GM19328 (cell line): ENCODE measurements at regions not wholly inside any gene's neighbourhood (a gene's known extent, or its start where the extent isn't known, plus 50 kb on each side); places are given as distances from the start of the nearest gene placed in this dataset.
A peak's percentile ranks its signal among the peaks of the same experiment; 100 is the strongest.

Experiments used
- ATAC-seq: cut with Tn5 transposase; IDR thresholded peaks from one replicate; pipeline ENCODE4 v1.9.1; 2021; ENCODE audit warnings: mild to moderate bottlenecking, moderate library complexity; ENCODE audit not compliant: unreplicated experiment

DNA sequence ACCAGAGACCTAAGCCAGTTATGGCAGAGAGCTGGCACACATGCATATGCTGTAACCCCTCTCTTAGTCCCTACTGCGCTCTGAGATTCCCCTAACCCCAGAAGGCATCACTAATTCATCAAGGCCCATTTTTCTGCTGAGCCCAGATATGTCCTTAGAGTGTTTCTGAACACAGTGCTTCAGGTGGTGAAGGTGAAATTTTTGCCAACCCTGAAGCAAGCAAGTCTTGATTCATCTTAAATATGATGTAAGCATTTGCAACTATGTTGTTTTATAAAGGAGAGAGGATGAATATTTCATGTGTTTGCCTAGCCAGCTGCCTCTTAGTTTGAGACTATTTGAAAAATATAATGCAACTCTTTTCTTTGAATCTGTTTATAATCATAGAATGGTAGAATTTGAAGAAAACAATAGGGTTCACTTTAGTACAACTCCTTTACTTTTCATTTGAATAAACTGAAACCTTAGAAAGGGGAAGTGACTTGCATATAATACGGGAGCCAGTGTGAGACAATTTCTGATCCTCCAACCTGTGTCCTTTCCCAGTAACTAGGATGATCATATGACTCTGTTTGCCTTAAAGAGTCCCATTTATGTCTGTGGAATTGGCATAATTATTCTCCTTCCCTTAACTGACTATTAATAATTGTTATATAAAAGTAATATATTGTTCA, 194.3 kb upstream of the MTNR1B start:
- ATAC-seq = peak; percentile 62

DNA sequence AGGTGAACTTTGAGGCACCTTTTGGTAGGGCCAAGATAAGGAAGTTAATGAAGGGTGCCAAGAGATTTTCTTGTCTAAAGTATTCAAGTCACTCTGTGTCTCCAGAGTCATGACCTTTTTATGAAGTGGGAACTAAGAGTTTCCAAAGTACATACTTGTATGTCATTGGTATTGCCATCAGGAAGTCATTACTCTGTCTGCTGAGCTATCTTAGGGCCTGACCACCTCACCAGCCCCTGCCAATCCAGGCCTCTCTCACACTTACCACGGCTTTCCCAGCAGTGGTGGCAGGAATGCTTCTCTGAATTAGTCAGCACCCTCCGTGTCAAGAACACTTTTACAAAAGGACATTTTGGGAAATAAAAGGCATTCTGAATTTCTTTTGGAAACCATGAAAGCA, 192.8 kb upstream of the MTNR1B start:
- no peak for ATAC-seq

DNA sequence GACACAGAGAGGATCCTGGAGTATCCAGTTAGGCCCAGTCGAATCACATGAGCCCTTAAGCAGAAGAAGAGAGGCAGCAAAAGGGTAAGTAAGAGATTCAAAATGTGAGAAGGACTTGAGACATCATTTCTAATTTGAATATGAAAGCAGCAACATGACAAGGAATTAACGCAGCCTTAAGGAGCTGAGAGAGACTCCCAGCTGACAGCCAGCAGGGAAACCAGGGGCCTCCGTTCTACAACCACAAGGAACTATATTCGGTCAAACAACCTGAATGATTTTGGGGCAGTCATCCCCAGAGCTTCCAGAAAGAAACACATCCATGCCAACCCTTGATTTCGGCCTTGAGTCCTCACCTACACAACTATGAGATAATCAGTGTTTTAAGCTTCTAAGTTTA, 189.7 kb upstream of the MTNR1B start:
- no peak for ATAC-seq

DNA sequence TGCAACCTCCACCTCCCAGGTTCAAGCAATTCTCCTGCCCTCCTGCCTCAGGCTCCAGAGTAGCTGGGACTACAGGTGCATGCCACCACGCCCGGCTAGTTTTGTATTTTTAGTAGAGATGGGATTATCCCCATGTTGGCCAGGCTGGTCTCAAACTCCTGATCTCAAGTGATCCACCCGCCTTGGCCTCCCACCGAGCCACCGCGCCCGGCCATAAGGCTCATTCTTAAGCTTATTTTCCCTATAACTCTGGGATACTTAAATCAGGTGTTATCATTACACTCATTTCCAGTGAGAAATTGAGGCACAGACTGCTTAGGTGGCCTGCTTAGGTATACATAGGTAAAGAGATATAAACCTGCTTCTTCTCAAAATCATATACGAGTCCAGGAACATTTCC, 188.3 kb upstream of the MTNR1B start:
- no peak for ATAC-seq

DNA sequence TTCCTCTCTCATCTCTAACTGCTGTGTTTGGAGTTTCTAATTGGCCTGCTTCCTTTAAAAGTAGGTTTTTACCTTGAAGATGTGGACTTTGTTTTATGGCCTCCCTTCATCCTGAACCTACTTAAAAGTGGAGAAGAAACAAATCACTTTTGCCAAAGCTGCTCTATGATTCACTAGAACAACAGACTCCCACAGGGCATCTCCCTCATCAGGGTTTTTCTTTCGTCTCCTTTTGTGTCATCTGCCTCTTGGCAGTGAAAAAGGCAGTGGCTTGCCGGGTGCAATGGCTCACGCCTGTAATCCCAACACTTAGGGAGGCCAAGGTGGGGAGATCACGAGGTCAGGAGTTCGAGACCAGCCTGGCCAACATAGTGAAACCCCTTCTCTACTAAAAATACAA, 186.6 kb upstream of the MTNR1B start:
- ATAC-seq = no peak

DNA sequence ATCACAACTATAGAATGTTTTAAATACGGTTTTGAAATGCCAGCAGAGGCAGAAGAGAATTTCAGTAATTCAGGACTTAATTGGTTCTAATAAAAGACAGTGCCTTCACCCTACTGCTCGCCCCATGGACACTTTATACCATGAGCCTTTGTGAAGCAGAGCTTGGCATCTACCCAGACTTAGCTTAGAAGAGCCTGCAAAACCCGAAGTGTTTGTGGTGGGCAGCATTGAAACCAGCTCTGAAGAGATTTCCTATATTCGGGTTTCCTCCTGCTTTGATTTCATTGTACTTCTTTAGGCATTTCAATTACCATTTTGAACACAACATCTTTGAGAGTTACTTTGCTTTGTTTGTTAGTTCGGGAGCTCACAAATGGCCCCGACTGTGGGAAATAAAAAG, 185.1 kb upstream of the MTNR1B start:
- ATAC-seq = no peak

DNA sequence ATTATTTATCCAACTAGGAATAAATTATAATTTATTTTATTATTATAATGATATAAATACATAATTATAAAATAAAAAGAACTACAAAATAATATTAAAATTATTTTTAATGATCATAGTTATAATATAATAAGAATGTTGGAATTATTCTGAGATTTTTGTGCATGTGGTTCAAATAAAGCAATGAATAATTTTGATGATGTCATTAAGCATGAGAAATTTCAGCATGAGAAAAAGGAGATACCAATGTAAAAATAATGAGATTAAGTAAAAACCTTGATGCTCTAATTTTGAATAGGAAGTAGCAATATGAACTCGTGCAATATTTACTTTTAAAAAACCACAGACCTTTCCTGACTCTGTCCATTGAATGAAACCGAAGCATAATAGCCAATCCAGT, 181.8 kb upstream of the MTNR1B start:
- ATAC-seq = no peak

DNA sequence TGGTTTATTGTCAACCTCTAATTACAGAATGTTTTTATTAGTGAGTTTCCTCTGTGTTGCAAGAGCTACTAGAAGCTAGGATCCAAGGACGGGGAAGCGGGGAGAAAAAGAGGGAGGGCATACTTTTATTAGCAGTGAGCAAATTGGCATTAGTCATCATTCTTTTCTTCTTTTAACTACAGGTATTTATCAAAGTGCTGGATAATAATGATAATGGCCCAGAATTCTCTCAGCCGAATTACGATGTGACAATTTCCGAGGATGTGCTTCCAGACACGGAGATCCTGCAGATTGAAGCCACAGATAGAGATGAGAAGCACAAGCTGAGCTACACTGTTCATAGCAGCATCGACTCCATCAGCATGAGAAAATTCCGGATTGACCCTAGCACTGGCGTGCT, 179.7 kb upstream of the MTNR1B start:
- no peak for ATAC-seq

DNA sequence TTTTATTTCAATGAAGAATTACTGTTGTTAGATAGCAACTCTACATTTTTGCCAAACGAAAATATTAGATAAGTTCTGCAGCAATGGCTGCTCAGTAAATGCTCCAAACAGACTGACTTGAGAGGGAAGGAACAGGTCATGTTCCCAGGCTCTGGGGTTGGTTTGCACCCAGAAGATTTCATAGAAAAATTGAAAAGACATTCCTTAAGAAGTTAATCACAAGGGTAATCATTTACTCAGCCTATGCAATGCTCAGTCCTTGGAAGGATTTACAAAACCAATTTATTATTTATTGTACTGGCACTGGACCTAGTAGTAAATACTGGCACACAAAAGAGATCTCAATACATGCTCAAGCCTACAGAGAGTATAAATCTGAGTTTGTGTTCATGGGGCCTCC, 179.1 kb upstream of the MTNR1B start:
- ATAC-seq = no peak

DNA sequence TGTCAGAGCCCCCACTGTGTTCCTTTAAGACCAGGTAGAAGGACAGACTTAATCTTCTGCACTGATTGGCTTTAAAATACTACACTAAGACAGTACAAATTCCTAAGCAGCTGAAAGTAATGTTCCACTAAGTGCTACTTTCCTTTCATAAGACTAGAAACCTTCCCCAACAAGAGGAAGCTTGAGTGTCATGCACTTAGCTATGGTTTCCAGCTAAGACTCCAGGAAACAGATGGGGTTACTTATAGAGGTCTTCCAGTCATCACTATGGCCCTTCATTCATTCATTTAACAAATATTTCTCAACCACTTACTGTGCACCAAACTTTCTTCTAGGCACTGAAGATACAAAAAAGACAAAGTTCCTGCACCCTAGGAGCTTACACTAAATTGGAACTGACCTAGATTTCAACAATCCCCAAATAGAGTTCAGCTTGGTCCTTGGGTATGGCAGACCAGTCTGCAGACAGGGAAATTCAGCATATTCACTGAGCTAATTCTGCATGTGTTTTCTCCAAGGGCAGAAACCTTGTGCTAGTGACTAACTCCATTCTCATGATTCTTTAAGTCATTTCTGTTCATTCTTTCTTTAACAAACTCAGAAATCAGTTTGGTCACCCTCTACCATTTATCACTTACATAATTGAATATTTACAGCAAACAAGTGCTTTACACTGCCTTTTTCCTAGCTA, 178.4 kb upstream of the MTNR1B start:
- no peak for ATAC-seq

DNA sequence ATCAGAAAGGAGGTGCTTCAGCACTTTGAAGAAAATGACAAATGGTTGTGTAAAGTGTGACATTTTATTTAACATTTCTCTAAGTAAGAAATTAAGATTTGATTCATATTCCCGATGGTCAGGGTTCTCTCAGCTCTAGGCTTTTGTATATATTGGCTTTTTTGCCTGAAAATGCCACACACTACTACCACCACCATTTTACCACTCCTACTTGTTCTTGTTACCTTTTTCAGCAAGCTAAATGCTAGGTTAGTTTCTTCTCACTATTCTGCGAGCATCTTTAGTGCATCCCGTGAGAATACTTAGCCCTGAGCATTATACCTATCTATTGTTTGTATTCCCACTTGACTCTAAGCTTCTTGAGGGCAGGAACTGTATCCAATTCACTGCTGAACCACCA, 177.6 kb upstream of the MTNR1B start:
- no peak for ATAC-seq

DNA sequence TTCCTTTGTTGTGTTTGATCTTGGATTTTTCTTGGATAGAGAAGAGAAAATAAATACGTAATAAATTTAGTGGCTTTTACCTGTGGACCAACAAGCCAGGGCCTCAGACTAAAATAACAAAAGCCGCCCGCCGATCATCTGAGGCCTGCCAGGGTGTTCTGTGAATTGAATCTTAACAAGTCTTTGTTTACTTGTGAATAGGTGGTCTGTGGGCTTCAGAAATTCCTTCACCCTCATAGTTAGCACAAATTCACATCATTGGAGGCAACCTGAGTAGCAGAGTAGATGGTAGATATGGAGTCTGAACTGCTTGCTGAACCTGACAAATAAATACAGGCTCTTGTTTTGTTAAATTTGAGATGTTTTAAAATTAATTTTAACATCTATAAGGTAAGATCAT, 176.3 kb upstream of the MTNR1B start:
- ATAC-seq = no peak

DNA sequence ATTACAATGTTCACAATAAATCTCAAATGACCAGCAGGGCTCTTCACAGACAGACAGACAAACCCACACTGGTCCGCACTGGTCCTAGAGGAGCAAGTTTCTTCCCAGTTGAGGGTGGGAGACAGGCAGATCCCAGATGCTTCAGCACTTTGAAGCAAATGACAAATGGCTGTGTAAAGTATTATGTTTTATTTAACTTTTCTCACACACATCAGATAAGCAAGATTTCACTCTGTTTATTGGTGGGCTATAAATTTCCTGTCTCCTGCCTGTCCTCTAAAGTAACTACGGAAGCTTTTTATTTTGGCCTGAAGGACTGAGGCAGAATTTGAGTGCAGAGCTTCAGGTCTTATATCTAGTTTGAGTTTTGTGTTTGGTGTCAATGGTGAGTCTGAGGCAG, 174.7 kb upstream of the MTNR1B start:
- ATAC-seq = no peak

DNA sequence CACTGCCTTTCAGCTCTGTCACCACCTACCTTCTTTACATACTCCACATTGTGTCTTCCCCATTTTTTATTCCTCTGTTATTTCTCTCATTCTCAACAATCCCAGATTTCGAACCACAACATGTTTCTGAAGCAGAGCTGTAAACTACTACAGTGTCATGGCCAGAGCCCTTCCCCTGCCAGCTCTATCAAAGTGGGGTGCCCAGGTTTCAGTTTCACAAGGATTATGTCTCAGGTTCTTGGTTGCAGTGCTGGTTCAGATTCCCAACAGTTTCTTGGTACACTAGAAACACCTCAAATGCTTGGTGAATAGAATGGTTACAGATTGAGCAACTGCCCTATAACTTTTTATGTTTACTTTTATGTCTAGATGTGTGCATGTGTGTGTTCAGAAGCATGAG, 172.7 kb upstream of the MTNR1B start:
- ATAC-seq = no peak

DNA sequence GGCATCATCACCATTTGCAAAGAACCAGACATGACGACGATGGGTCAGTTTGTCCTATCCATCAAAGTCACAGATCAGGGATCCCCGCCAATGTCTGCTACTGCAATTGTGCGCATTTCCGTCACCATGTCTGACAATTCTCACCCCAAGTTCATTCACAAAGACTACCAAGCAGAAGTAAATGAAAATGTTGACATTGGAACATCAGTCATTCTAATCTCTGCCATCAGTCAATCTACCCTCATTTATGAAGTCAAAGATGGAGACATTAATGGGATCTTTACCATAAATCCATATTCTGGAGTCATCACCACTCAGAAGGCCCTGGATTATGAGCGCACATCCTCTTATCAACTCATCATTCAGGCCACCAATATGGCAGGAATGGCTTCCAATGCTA, 171.6 kb upstream of the MTNR1B start:
- ATAC-seq = no peak

DNA sequence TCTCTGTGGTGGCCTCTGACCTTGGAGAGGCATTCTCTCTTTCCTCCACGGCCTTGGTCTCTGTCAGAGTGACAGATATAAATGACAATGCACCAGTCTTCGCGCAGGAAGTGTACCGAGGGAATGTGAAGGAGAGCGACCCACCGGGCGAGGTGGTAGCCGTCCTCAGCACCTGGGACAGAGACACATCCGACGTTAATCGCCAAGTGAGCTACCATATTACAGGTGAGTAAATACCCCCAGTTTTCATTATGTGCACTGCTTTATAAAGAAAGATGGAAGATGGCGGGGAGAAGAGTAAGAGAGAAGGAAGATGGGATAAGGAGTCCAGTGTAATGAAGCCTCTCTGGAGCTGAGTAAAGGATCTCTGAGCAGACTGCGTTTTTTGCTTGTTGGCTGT, 167.8 kb upstream of the MTNR1B start:
- ATAC-seq = no peak

DNA sequence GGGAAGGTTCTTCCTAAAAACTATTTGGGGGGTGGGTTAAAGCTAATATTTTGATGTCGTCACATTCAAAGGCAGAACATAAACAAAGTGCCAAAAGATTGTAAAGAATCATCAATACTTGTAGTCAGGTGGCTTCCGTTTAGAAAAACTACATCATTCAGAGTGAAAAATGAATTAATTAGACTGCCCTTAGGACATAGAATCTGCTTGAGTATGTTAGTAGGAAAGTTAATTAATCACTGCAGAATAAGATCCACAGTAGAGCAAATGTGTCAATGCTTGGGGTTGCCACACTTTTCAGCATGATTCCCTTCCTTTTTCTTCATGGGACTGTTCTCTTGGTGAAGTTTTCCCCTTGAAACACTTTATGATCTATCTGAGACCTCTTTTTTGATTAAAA, 166.8 kb upstream of the MTNR1B start:
- ATAC-seq = no peak

DNA sequence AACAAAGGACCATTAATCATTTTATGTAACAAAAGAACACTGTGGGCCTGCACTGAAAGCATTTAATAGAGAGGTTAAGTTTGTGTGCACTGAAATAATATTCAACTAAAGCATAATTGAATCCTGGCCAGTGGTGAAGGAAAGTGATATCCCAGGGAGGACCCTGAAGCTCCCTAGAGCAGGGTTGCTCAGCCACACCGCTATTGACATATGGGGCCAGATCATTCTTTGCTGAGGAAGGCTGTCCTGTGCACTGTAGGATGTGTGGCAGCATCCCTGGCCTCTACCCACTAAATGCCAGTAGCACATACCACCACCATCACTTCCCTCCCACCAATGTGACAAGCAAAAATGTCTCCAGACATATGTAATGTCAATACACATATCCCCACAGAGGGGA, 166.1 kb upstream of the MTNR1B start:
- no peak for ATAC-seq

DNA sequence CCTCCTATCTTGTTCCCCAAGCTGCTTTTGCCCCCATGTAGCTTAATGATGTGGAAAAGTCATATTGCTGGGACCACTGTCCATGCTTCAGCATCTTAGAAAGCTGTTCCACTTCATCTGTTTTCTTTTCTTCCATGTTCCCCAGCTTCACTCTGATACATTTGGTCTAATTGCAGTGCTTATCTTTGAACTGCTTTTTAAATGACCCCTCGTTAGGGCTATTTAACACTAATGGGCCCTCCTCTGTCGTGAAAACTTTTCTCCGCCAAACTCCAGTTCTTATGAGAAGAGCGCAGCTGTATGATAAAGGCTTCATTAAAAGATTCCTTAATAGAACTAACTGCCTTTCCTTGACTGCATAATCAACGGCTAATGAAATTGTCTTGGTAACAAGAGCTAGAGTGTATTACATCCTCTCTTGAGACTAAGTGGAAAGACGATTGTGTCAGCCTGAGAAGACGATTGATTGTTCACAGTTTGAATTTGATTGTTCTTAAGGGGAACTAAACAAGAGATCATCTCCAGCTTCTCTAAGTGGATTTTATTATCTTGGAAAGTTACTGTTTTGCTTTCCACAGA, 165.0 kb upstream of the MTNR1B start:
- no peak for ATAC-seq

DNA sequence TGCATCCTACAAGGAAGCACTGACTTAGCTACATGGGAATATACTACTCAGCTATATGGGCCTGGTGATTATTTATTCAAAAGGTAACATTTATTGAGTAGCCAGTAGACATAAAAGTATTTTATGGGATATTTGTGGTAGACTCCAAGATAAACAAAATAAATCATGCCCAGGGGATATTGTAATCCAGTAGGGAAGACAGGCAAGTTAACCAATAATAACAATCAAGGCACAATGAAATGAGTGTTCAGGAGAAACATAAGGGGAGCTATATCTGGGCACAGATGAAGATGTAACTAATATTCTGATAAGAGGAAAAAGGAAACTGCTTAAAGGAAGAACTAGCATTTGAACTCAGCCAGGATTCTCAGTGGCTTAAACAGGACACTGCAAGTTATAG, 161.4 kb upstream of the MTNR1B start:
- no peak for ATAC-seq

DNA sequence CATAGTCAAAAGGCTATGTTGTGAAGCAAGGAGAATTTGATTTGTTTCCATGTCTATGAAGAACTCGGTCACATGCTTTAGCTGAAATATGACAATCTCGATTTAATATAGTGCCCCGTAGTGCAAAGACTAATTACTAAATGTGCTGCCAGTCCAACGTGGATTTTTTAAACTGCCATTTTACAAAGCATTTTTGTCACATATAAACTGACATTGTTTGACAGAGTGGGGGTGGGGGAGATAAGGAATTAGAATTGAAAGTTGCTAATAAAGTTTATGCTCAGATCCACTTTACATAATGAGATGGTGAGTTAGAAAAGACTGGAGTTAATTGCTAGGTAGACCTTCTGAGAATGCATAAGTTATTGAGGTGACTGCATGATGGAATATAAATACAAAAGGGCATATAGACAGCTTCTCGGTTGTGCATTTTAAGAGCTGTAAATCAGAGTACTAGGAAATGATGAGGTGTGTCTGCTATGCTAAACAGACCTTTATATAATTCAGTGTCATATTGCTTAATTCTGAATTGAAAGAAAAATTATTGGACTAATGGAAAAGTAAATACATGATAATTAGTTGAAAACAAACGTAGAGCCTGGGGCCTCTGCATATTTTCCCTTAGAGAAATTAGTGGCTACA, 158.9 kb upstream of the MTNR1B start:
- no peak for ATAC-seq

DNA sequence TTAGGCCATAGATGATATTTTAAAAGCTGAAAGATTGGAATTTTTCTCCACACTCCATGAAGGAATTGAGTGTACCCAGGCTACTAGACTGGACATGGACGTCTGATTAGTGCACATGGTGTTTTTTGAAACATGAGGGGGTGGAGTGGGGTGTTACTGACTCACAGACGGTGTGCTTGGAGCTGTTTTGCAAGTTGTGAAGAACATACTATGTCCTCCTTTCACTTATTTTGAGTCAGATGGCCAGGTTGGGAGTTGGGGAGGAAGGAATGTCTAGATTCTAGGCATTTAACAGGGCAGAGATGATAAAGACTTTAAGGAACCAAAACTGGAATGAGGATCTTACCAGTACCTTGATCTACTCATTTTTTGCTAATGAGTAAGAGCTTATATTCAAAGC, 158.1 kb upstream of the MTNR1B start:
- no peak for ATAC-seq
